ENCODE measurements at regions not wholly inside any gene's neighbourhood (a gene's known extent, or its start where the extent isn't known, plus 50 kb on each side); places are given as distances from the start of the nearest gene placed in this dataset.

GRCh38 chr2:67566958-67567635 lies 170.0 kb downstream of the ETAA1 start:
- TF ChIP-seq ISL1 (CRISPR knock-in tag; IDR thresholded peaks at IDR 0.05) = no peak
- TF ChIP-seq ZFP3 (CRISPR knock-in tag; IDR thresholded peaks at IDR 0.05) = no peak
- TF ChIP-seq CSRNP3 (CRISPR knock-in tag; IDR thresholded peaks at IDR 0.05) = no peak
- no peak for TF ChIP-seq CREB5 (CRISPR knock-in tag; IDR thresholded peaks at IDR 0.05; ENCODE audit: low read depth)
- TF ChIP-seq ARNTL (CRISPR knock-in tag; IDR thresholded peaks at IDR 0.05; ENCODE audit: borderline replicate concordance, low read depth) = no peak
- TF ChIP-seq TCF4 (CRISPR knock-in tag; IDR thresholded peaks at IDR 0.05; ENCODE audit: borderline replicate concordance) = no peak
- TF ChIP-seq RARB (CRISPR knock-in tag; IDR thresholded peaks at IDR 0.05) = no peak
- no peak for TF ChIP-seq ZC3H10 (CRISPR knock-in tag; IDR thresholded peaks at IDR 0.05)
- TF ChIP-seq GLIS3 (CRISPR knock-in tag; IDR thresholded peaks at IDR 0.05) = no peak
- TF ChIP-seq PATZ1 (CRISPR knock-in tag; IDR thresholded peaks at IDR 0.05; ENCODE audit: borderline replicate concordance) = no peak
- TF ChIP-seq SNAI2 (CRISPR knock-in tag; IDR thresholded peaks at IDR 0.05) = no peak
